GM12864 (cell line): ENCODE measurements at regions not wholly inside any gene's neighbourhood (a gene's known extent, or its start where the extent isn't known, plus 50 kb on each side); places are given as distances from the start of the nearest gene placed in this dataset.

Experiments
- DNase-seq: peaks from one replicate; pipeline ENCODE4 v3.0.0-alpha.2; 2011; ENCODE audit warnings: low read depth
- H3K4me3 ChIP-seq: 2 replicates; pipeline ENCODE4 v1.5.1; 2011; ENCODE audit warnings: mild to moderate bottlenecking, low read depth, low read length, control low read depth
- TF ChIP-seq, protein P1 (sequence below): IDR thresholded peaks from 2 replicates; pipeline ENCODE4 v1.5.1; 2011; ENCODE audit warnings: low read depth, mild to moderate bottlenecking, moderate library complexity, low read length, control low read depth, inconsistent platforms; ENCODE audit errors: missing control alignments

DNA sequence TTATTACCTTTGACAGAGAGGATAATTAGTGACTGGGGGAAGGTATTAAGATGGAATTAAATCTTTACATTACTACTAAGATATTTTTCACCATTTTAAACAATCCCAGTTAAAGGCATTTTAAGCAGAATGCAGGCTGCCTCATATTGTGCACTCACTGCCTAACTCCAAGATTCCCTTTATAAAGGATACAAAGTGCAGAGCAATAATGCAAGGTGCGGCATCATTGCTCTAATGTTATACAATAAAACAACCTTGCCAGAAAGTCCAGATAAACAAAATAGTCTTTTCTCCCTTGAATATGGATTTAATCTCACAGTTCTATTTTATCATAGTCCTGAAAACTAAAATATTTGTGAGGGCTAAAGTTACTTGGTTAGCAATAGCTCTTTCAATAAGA lies 1031.6 kb upstream of the SEMA6D start:
- no peak overlapping the region for H3K4me3 ChIP-seq
- no peak for DNase-seq
- TF ChIP-seq, protein P1, sequence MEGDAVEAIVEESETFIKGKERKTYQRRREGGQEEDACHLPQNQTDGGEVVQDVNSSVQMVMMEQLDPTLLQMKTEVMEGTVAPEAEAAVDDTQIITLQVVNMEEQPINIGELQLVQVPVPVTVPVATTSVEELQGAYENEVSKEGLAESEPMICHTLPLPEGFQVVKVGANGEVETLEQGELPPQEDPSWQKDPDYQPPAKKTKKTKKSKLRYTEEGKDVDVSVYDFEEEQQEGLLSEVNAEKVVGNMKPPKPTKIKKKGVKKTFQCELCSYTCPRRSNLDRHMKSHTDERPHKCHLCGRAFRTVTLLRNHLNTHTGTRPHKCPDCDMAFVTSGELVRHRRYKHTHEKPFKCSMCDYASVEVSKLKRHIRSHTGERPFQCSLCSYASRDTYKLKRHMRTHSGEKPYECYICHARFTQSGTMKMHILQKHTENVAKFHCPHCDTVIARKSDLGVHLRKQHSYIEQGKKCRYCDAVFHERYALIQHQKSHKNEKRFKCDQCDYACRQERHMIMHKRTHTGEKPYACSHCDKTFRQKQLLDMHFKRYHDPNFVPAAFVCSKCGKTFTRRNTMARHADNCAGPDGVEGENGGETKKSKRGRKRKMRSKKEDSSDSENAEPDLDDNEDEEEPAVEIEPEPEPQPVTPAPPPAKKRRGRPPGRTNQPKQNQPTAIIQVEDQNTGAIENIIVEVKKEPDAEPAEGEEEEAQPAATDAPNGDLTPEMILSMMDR: no peak

DNA sequence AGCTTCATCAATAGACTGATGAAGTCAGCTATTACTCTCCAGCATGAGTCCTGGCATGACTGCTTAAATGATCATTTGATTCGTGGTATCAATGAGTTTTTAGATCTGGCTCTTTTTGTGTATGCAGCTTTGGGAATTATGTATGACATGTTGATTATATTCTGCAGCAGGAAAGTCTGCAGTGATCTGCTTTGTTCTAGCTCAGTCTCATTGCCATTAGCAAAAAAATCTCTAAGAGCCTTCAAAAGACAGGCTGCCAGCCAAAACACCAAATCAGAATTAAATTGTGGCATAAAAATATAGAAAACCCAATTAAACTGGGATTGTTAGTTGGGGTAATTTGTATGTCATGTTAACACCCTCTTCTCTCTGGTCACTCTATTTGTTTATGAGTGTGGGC lies 1021.0 kb upstream of the SEMA6D start:
- TF ChIP-seq, protein P1: no peak
- DNase-seq: no peak
- H3K4me3 ChIP-seq: no peak overlapping the region

DNA sequence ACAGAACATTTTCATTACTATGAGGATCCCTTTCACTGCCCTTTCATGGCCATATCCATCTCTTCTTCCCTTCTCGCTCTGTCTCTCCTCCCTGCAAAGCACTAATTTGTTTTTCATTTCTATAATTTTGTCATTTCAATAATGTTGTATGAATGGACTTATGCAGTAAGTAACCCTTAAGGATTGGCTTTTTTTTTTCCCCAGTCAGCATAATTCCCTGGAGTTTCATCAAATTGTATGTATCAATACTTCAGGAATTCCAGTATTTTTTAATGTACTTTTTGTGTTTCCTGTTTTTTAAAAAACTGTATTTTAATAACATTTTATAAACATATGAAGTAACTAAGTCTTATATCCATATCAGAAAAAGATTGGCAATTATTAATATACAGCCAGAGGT lies 1016.0 kb upstream of the SEMA6D start:
- DNase-seq: no peak
- TF ChIP-seq, protein P1: no peak
- H3K4me3 ChIP-seq: no peak overlapping the region

DNA sequence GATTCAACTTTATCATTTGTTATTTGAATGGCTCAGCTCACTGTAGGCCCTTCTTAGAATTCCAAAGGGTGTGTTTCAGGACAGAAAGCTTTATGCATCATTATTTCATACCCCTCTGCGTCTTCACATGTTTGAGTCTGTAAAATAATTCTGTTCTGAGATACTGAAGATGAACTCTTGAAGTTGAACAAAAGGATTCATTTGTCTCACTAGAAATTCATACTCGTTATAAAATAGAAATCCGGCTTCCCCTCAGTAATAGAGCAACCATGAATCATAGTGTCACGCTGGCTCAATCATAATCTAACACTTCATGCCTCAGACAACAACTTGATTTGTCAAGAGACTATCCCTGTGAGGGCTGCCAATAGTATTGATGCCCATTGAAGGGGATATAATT lies 1015.4 kb upstream of the SEMA6D start:
- H3K4me3 ChIP-seq: no peak overlapping the region
- no peak for DNase-seq
- TF ChIP-seq, protein P1: no peak

DNA sequence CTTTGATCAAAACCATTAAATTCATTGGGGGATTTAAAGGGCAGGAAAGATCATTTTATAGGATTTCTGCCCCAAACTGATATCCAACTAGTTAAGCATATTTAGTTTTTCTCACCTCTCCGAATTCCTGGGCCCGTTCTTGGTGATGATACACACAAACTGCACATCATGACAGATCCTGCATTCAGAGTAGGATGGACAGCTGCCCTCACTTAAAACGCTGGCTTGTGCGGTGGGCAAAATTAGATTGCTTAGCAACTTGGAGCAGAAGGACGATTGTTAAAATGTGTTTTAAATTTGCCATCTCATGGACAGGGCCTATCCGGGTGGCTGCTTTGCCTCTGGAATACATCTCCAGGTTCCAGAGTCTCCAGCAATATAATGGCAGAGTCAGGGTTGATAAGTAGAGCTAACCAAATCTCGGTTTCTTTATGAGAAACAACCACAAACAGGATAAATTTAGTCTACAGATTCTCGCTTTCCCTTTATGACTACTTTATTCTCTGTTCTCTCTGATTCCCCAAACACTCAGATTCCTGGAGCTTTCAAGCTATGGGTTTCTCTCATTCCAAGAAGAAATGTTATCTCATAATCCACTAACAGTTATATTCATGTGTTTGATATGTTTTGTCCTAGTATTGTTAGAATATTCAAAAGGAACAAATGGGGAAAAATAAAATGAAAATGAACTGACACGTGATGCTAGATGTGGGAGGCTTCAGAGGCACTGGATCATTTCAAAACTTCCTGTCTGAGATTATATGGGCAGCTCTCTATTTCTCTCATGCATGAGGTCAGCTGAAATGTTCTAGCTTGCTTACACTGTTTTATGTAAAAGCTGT lies 1014.1 kb upstream of the SEMA6D start:
- TF ChIP-seq, protein P1: no peak
- no peak overlapping the region for H3K4me3 ChIP-seq
- DNase-seq: no peak

DNA sequence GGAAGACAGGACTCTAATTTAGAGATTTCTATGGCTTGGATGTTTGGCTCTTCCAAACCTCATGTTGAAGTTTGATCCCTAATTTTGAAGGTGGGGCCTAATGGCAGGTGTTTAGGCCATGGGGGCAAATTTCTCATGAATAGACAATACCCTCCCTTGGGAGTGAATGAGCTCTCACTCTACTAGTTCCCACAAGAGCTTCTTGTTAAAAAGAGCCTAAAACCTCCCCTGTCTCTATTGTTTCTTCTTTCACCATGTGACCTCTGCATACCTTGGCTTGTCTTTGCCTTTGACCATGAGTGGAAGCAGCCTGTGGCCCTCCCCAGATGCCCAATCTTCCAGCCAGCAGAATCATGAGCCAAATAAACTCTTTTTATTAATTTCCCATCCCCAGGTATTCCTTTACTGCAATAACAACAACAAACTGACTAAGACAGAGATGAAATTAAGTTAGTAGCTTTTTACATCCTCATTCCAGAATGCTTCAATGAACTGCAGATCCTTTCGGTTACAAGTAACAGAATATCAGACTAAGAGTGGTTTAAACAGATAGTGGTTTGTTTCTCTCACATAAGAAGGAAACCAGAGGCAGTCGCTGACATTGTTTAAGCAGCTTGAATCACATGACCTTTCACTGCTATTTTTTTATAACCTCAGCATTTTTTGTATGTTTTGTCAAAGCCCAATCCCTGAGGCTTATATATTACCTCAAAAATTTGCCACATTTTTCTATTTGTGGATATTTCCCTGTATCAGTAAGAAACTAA lies 1013.3 kb upstream of the SEMA6D start:
- H3K4me3 ChIP-seq: no peak overlapping the region
- DNase-seq: no peak
- TF ChIP-seq, protein P1: no peak

DNA sequence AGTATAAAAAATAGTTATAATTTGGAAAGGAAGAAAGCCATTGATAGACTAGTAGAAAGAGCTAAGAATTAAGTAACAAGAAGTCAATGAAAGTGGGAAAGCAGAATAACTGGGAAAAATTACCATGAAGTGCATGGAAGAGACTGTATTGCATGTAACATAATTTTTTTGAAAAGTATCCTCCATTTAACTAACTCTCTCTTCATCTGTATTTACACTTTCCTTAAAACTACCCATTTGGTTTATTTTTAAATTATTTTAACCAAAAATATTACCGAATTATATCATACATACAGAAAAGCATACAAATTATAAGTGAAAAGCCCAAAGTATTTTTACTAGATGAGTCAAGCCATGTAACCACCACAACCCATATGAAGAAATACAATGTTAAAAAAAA lies 1009.9 kb upstream of the SEMA6D start:
- TF ChIP-seq, protein P1: no peak
- no peak overlapping the region for H3K4me3 ChIP-seq
- DNase-seq: no peak
